ENCODE measurements at regions not wholly inside any gene's neighbourhood (a gene's known extent, or its start where the extent isn't known, plus 50 kb on each side); places are given as distances from the start of the nearest gene placed in this dataset.
"Not testable (repeated sequence)": the region's sequence is repeated elsewhere in the genome, so short reads cannot be mapped to it uniquely, and the experiment has no call there.

GRCh38 chr12:131457331-131458047, 253.4 kb upstream of the SFSWAP start:
- no peak for DNase-seq (ENCODE audit: low read depth)

- no peak for DNase-seq (ENCODE audit: low read depth)
Measured at GRCh38 chr12:131458048-131458374, 252.9 kb upstream of the SFSWAP start.

- no peak for DNase-seq (ENCODE audit: low read depth)
Measured at GRCh38 chr12:131458931-131459772, 251.7 kb upstream of the SFSWAP start.

- DNase-seq (ENCODE audit: low read depth): no peak
Measured at GRCh38 chr12:131459773-131460365, 251.0 kb upstream of the SFSWAP start.

GRCh38 chr12:131460520-131460919, 250.4 kb upstream of the SFSWAP start:
- DNase-seq (ENCODE audit: low read depth): no peak

GRCh38 chr12:131461096-131461495, 249.8 kb upstream of the SFSWAP start:
- no peak for DNase-seq (ENCODE audit: low read depth)

GRCh38 chr12:131463174-131463573, 247.7 kb upstream of the SFSWAP start:
- DNase-seq (ENCODE audit: low read depth): no peak

GRCh38 chr12:131464081-131464480, 246.8 kb upstream of the SFSWAP start:
- no peak for DNase-seq (ENCODE audit: low read depth)

GRCh38 chr12:131466306-131466705, 244.6 kb upstream of the SFSWAP start:
- DNase-seq (ENCODE audit: low read depth): no peak

GRCh38 chr12:131466932-131467331, 244.0 kb upstream of the SFSWAP start:
- DNase-seq (ENCODE audit: low read depth): no peak

- DNase-seq (ENCODE audit: low read depth): no peak
Measured at GRCh38 chr12:131468206-131468605, 242.7 kb upstream of the SFSWAP start.

GRCh38 chr12:131469945-131470344, 240.9 kb upstream of the SFSWAP start:
- DNase-seq (ENCODE audit: low read depth): not testable (repeated sequence)

GRCh38 chr12:131471271-131471905, 239.5 kb upstream of the SFSWAP start:
- DNase-seq (ENCODE audit: low read depth): no peak

- DNase-seq (ENCODE audit: low read depth): no peak
Measured at GRCh38 chr12:131471946-131472732, 238.8 kb upstream of the SFSWAP start.

- no peak for DNase-seq (ENCODE audit: low read depth)
Measured at GRCh38 chr12:131473261-131473660, 237.6 kb upstream of the SFSWAP start.

GRCh38 chr12:131473741-131474709, 236.9 kb upstream of the SFSWAP start:
- no peak for DNase-seq (ENCODE audit: low read depth)

GRCh38 chr12:131475012-131475411, 235.9 kb upstream of the SFSWAP start:
- DNase-seq (ENCODE audit: low read depth): not testable (repeated sequence)

GRCh38 chr12:131477613-131478012, 233.3 kb upstream of the SFSWAP start:
- DNase-seq (ENCODE audit: low read depth): no peak

GRCh38 chr12:131478468-131478867, 232.4 kb upstream of the SFSWAP start:
- DNase-seq (ENCODE audit: low read depth): no peak

- DNase-seq (ENCODE audit: low read depth): no peak
Measured at GRCh38 chr12:131482199-131482598, 228.7 kb upstream of the SFSWAP start.

- DNase-seq (ENCODE audit: low read depth): no peak
Measured at GRCh38 chr12:131482686-131483085, 228.2 kb upstream of the SFSWAP start.
